Loucy (cell line): ENCODE measurements at regions not wholly inside any gene's neighbourhood (a gene's known extent, or its start where the extent isn't known, plus 50 kb on each side); places are given as distances from the start of the nearest gene placed in this dataset.

ENCODE experiments used
- EZH2phosphoT487 ChIP-seq: fragments of 200-600 bp; IDR thresholded peaks from 2 replicates; pipeline ENCODE4 v1.6.1; 2018; ENCODE audit warnings: antibody characterized with exemption, mild to moderate bottlenecking, moderate library complexity, borderline replicate concordance
- TF ChIP-seq, protein P1 (sequence below): fragments of 200-600 bp; sonication (generic); conservative IDR thresholded peaks from 2 replicates; pipeline ENCODE4 v1.5.1; 2014; ENCODE audit warnings: mild to moderate bottlenecking, antibody characterized with exemption, low read length

- TF ChIP-seq, protein P1, sequence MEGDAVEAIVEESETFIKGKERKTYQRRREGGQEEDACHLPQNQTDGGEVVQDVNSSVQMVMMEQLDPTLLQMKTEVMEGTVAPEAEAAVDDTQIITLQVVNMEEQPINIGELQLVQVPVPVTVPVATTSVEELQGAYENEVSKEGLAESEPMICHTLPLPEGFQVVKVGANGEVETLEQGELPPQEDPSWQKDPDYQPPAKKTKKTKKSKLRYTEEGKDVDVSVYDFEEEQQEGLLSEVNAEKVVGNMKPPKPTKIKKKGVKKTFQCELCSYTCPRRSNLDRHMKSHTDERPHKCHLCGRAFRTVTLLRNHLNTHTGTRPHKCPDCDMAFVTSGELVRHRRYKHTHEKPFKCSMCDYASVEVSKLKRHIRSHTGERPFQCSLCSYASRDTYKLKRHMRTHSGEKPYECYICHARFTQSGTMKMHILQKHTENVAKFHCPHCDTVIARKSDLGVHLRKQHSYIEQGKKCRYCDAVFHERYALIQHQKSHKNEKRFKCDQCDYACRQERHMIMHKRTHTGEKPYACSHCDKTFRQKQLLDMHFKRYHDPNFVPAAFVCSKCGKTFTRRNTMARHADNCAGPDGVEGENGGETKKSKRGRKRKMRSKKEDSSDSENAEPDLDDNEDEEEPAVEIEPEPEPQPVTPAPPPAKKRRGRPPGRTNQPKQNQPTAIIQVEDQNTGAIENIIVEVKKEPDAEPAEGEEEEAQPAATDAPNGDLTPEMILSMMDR, result no peak
- no peak for TF ChIP-seq EZH2phosphoT487
Observed at GRCh38 chr4:126731062-126731461, 901.7 kb upstream of the INTU start.
